Heart left ventricle (tissue), 16 donors: ENCODE measurements at regions not wholly inside any gene's neighbourhood (a gene's known extent, or its start where the extent isn't known, plus 50 kb on each side); places are given as distances from the start of the nearest gene placed in this dataset.

Experiments used
- ATAC-seq, 4 donors: fragments of 200-7000 bp; cut with Tn5 transposase; one replicate each; pipeline ENCODE4 v1.9.1; 2020 to 2022; ENCODE audit warnings: moderate library complexity in 4 of 4, mild to moderate bottlenecking in 3 of 4, moderate number of reproducible peaks in 1 of 4
- DNase-seq, 5 donors: peaks; one replicate each; pipeline ENCODE4 v3.0.0-alpha.2; 2020
- H3K27ac ChIP-seq, 12 donors: fragments of 200-600 bp; sonication (generic) in 4 of 12; one replicate each; pipeline versions ENCODE4 v1.5.0 to v1.8.0; 2016 to 2022; ENCODE audit warnings: mild to moderate bottlenecking in 2 of 12
- H3K27me3 ChIP-seq, 9 donors: fragments of 200-600 bp; sonication (generic) in 2 of 9; one replicate each; pipeline versions ENCODE4 v1.5.1 to v1.8.0; 2016 to 2022; ENCODE audit warnings: mild to moderate bottlenecking in 3 of 9
- H3K36me3 ChIP-seq, 9 donors: fragments of 200-600 bp; sonication (generic) in 2 of 9; one replicate each; pipeline versions ENCODE4 v1.5.0 to v1.8.0; 2018 to 2022; ENCODE audit warnings: mild to moderate bottlenecking in 2 of 9
- H3K4me1 ChIP-seq, 12 donors: fragments of 200-600 bp; sonication (generic) in 4 of 12; one replicate each; pipeline versions ENCODE4 v1.5.0 to v1.8.0; 2016 to 2022; ENCODE audit warnings: mild to moderate bottlenecking in 3 of 12
- H3K4me3 ChIP-seq, 12 donors: fragments of 200-600 bp; sonication (generic) in 4 of 12; one replicate each; pipeline versions ENCODE4 v1.5.0 to v1.8.0; 2017 to 2022; ENCODE audit warnings: mild to moderate bottlenecking in 9 of 12, moderate library complexity in 4 of 12
- H3K9me3 ChIP-seq, 12 donors: fragments of 200-600 bp; sonication (generic) in 4 of 12; one replicate each; pipeline versions ENCODE4 v1.5.0 to v1.8.0; 2016 to 2022; ENCODE audit warnings: mild to moderate bottlenecking in 1 of 12
- CTCF ChIP-seq, 12 donors: fragments of 200-600 bp; sonication (generic) in 4 of 12; IDR thresholded peaks; one replicate each; pipeline versions ENCODE4 v1.5.0 to v1.8.0; 2018 to 2022; ENCODE audit warnings: antibody characterized with exemption in 12 of 12, mild to moderate bottlenecking in 5 of 12
- POLR2A ChIP-seq, 2 donors: fragments of 450-650 bp; IDR thresholded peaks; one replicate each; pipeline ENCODE4 v1.6.1; 2017; ENCODE audit warnings: antibody characterized with exemption in 2 of 2, mild to moderate bottlenecking in 2 of 2, moderate library complexity in 2 of 2
- WGBS, 4 donors: extraction: QIAGEN DNeasy Blood & Tissue Kit in 2 of 4; methylation state at CpG; one replicate each; pipeline versions ENCODE4 v1.1.5 to v1.1.7; 2013 to 2018; 5-methylcytosine and 5-hydroxymethylcytosine counted together
- intact Hi-C, 10 donors: fragments of 100-400 bp; cut with DNase I; formaldehyde crosslinking; loops; one replicate each; pipeline versions ENCODE4 v1.11.1 to v1.14.2; 2022
- donor health status: ischemic (EF 13 %, LVEDD 7.1; RV severe dilation, severe dysfunction).
- donor health status: healthy with polysubstance abuse.
- donor health status: DM: no; HTN: yes; CAD: no.
- donor health status: DM: no; HTN: no; CAD: no.
- donor health status: ischemic (EF 25% LVEDD 6.9; RV normal size, moderate dysfunction).
- donor health status: ischemic (EF 25% LVEDD 5.7; RV mildly dilated, moderate dysfunction).
- donor health status: healthy.
- donor health status: DM: yes; HTN: yes; CAD: no.
- donor health status: ischemic (EF 35%, LVEDD 5.7; RV mildly dilated, moderate dysfunction).
- donor health status: nonischemic (EF 11% LVEDD 7.7; RV severe dilation, severe dysfunction).
- donor health status: DM: yes; HTN: yes; CAD: no.
- donor health status: PGD.
- donor health status: ischemic (EF 29% LVEDD 5.4; RV normal size, mild dysfunction).
- donor health status: nonischemic (EF 23%, LVEDD 6.1; RV moderate dilation, normal function).

- Histone ChIP-seq H3K36me3 (no peaks in the 10 kb centered on the region), H3K27ac (no peak overlapping the region), H3K4me1 (no peaks in the 10 kb centered on the region), H3K9me3 (no peaks in the 10 kb centered on the region), H3K4me3 (no peak overlapping the region), H3K27me3 (no peaks in the 10 kb centered on the region)
- DNase-seq (no peak), ATAC-seq (no peak)
- WGBS, 4 donors = 84 to 89% (median 85%) methylated on average over 2 of the region's 2 CpGs
- intact Hi-C loops = no loop called here
- TF ChIP-seq POLR2A (IDR thresholded peaks at IDR 0.05) = no peak
- TF ChIP-seq CTCF (IDR thresholded peaks at IDR 0.05) = no peak
These were observed 142.8 kb downstream of the KLF5 start for GRCh38 chr13:73201626-73202025.

GRCh38 chr13:73198991-73199411, 140.2 kb downstream of the KLF5 start:
- intact Hi-C loops = no loop called here
- Histone ChIP-seq H3K4me1 (no peaks in the 10 kb centered on the region), H3K4me3 (no peak overlapping the region), H3K36me3 (no peaks in the 10 kb centered on the region), H3K27ac (no peak overlapping the region), H3K27me3 (no peaks in the 10 kb centered on the region), H3K9me3 (no peaks in the 10 kb centered on the region)
- DNase-seq (no peak), ATAC-seq (no peak)
- 68 to 79% (median 76%) methylated on average over 4 of the region's 4 CpGs for whole genome bisulfite sequencing, 4 donors
- TF ChIP-seq CTCF (IDR thresholded peaks at IDR 0.05) = no peak
- TF ChIP-seq POLR2A (IDR thresholded peaks at IDR 0.05) = no peak

- intact Hi-C loops = no loop called here
- Histone ChIP-seq H3K4me1 (no peaks in the 10 kb centered on the region), H3K9me3 (no peaks in the 10 kb centered on the region), H3K4me3 (no peak overlapping the region), H3K27me3 (peaks cover 0 to 5% (median 0%) of the 10 kb centered on the region in 9 donors), H3K36me3 (no peaks in the 10 kb centered on the region), H3K27ac (no peak overlapping the region)
- ATAC-seq (no peak), DNase-seq (no peak)
- no peak for TF ChIP-seq CTCF (IDR thresholded peaks at IDR 0.05)
- no peak for TF ChIP-seq POLR2A (IDR thresholded peaks at IDR 0.05)
These were observed 136.3 kb downstream of the KLF5 start for GRCh38 chr13:73195091-73195490.

- intact Hi-C loops = no loop called here
- ATAC-seq (no peak), DNase-seq (no peak)
- 65 to 77% (median 72%) methylated on average over 4 of the region's 4 CpGs for WGBS, 4 donors
- Histone ChIP-seq H3K27me3 (peaks cover 0 to 5% (median 0%) of the 10 kb centered on the region in 9 donors), H3K4me3 (no peak overlapping the region), H3K36me3 (no peaks in the 10 kb centered on the region), H3K27ac (no peak overlapping the region), H3K4me1 (no peaks in the 10 kb centered on the region), H3K9me3 (no peaks in the 10 kb centered on the region)
- TF ChIP-seq POLR2A (IDR thresholded peaks at IDR 0.05) (no peak), CTCF (IDR thresholded peaks at IDR 0.05) (no peak)
These were observed 135.5 kb downstream of the KLF5 start for GRCh38 chr13:73194310-73194709.
